ENCODE measurements at regions not wholly inside any gene's neighbourhood (a gene's known extent, or its start where the extent isn't known, plus 50 kb on each side); places are given as distances from the start of the nearest gene placed in this dataset.

GRCh38 chr5:118233606-118234005 lies 754.7 kb downstream of the DTWD2 start:
- TF ChIP-seq CTCF (IDR thresholded peaks at IDR 0.05), result no peak
- TF ChIP-seq POLR2AphosphoS5 (IDR thresholded peaks at IDR 0.05), result no peak
- TF ChIP-seq POLR2A (IDR thresholded peaks at IDR 0.05), result no peak
- no peak for TF ChIP-seq EP300 (IDR thresholded peaks at IDR 0.05)
